PFSK-1 (cell line): ENCODE measurements at regions not wholly inside any gene's neighbourhood (a gene's known extent, or its start where the extent isn't known, plus 50 kb on each side); places are given as distances from the start of the nearest gene placed in this dataset.

Experiments
- POLR2AphosphoS5 ChIP-seq: IDR thresholded peaks from 2 replicates; pipeline ENCODE4 v1.6.1; 2012; ENCODE audit warnings: low read depth, mild to moderate bottlenecking, control low read depth, low read length, moderate library complexity
- TAF1 ChIP-seq: IDR thresholded peaks from 2 replicates; pipeline ENCODE4 v1.6.1; 2012; ENCODE audit warnings: low read length, control low read depth, borderline replicate concordance; ENCODE audit not compliant: insufficient read depth
- TF ChIP-seq, protein P1 (sequence below), 2 experiments: IDR thresholded peaks; 2 replicates each; pipeline versions ENCODE4 v1.6.1 to v1.8.0; 2011 to 2012; ENCODE audit warnings: low read depth in 2 of 2, low read length in 2 of 2, control low read depth in 1 of 2, inconsistent platforms in 1 of 2, mild to moderate bottlenecking in 1 of 2, moderate library complexity in 1 of 2; ENCODE audit not compliant: insufficient read depth in 1 of 2

DNA sequence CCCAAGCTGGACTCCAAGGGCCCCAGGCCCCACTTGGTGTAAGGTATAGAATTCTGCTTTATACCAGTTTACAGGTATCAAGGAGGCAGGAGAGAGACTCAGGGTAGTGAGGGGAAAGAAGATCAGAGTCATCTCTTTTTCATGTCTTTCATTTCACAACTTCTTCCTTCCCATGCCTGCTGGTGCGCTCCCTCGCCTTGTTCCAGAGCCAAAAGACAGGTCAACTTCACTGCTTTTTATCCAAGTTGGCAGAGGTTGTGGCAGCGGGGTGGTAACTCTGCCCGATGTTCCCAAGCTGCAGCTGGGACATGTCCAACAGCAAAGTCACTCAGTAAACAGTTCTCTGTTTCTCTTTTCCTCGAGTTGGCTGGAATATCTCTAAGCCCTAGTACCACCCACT is 86.3 kb upstream of the TCF12 start:
- TF ChIP-seq POLR2AphosphoS5 (no peak), TAF1 (no peak)
- TF ChIP-seq, protein P1, sequence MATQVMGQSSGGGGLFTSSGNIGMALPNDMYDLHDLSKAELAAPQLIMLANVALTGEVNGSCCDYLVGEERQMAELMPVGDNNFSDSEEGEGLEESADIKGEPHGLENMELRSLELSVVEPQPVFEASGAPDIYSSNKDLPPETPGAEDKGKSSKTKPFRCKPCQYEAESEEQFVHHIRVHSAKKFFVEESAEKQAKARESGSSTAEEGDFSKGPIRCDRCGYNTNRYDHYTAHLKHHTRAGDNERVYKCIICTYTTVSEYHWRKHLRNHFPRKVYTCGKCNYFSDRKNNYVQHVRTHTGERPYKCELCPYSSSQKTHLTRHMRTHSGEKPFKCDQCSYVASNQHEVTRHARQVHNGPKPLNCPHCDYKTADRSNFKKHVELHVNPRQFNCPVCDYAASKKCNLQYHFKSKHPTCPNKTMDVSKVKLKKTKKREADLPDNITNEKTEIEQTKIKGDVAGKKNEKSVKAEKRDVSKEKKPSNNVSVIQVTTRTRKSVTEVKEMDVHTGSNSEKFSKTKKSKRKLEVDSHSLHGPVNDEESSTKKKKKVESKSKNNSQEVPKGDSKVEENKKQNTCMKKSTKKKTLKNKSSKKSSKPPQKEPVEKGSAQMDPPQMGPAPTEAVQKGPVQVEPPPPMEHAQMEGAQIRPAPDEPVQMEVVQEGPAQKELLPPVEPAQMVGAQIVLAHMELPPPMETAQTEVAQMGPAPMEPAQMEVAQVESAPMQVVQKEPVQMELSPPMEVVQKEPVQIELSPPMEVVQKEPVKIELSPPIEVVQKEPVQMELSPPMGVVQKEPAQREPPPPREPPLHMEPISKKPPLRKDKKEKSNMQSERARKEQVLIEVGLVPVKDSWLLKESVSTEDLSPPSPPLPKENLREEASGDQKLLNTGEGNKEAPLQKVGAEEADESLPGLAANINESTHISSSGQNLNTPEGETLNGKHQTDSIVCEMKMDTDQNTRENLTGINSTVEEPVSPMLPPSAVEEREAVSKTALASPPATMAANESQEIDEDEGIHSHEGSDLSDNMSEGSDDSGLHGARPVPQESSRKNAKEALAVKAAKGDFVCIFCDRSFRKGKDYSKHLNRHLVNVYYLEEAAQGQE (IDR thresholded peaks at IDR 0.05; ENCODE audit: insufficient read depth in 1 of 2, low read depth in 2 of 2, low read length in 2 of 2): no peak
